H1 (cell line): ENCODE measurements at regions not wholly inside any gene's neighbourhood (a gene's known extent, or its start where the extent isn't known, plus 50 kb on each side); places are given as distances from the start of the nearest gene placed in this dataset.

ENCODE experiments used
- BACH1 ChIP-seq: IDR thresholded peaks from 2 replicates; pipeline ENCODE4 v1.6.1; 2012; ENCODE audit warnings: low read length, improper control_type of control experiment
- CBX5 ChIP-seq: fragments of 300-800, 300-1000 bp; sonication (generic); IDR thresholded peaks from 2 replicates; pipeline ENCODE4 v1.7.1; 2016; ENCODE audit warnings: antibody characterized with exemption, low read length, low read depth
- CHD2 ChIP-seq: IDR thresholded peaks from 2 replicates; pipeline ENCODE4 v1.6.1; 2012; ENCODE audit warnings: low read length, improper control_type of control experiment
- EP300 ChIP-seq, 2 experiments: IDR thresholded peaks; 1 replicate in 1 of 2; 2 replicates in 1 of 2; pipeline ENCODE4 v1.6.1; 2011 to 2012; ENCODE audit warnings: low read depth in 2 of 2, low read length in 2 of 2, mild to moderate bottlenecking in 2 of 2, borderline replicate concordance in 1 of 2, inconsistent platforms in 1 of 2, moderate library complexity in 1 of 2
- EZH2 ChIP-seq: fragments of 200-600 bp; sonication (generic); IDR thresholded peaks from 2 replicates; pipeline ENCODE4 v1.7.1; 2012; ENCODE audit warnings: low read depth, mild to moderate bottlenecking, moderate library complexity, low read length, inconsistent platforms; ENCODE audit not compliant: severe bottlenecking
- GABPA ChIP-seq: IDR thresholded peaks from 2 replicates; pipeline ENCODE4 v1.6.1; 2011; ENCODE audit warnings: mild to moderate bottlenecking, low read length, moderate library complexity, borderline replicate concordance; ENCODE audit not compliant: insufficient read depth
- POLR2A ChIP-seq, 2 experiments: IDR thresholded peaks; 1 replicate in 1 of 2; 2 replicates in 1 of 2; pipeline ENCODE4 v1.6.1; 2011; ENCODE audit warnings: low read depth in 2 of 2, low read length in 2 of 2, mild to moderate bottlenecking in 2 of 2; ENCODE audit errors: control extremely low read depth in 1 of 2
- POLR2AphosphoS5 ChIP-seq: IDR thresholded peaks from 2 replicates; pipeline ENCODE4 v1.6.1; 2011; ENCODE audit warnings: low read depth, low read length
- SIX5 ChIP-seq: IDR thresholded peaks from 2 replicates; pipeline ENCODE4 v1.6.1; 2011; ENCODE audit warnings: mild to moderate bottlenecking, low read depth, low read length
- TAF1 ChIP-seq: IDR thresholded peaks from 2 replicates; pipeline ENCODE4 v1.6.1; 2011; ENCODE audit warnings: mild to moderate bottlenecking, low read depth, low read length
- TEAD4 ChIP-seq: IDR thresholded peaks from 2 replicates; pipeline ENCODE4 v1.6.1; 2012; ENCODE audit warnings: low read depth, low read length, inconsistent platforms, mixed read lengths
- ZNF274 ChIP-seq: IDR thresholded peaks from 2 replicates; pipeline ENCODE4 v1.7.0; 2012; ENCODE audit warnings: low read length, borderline replicate concordance; ENCODE audit errors: extremely low read depth
- TF ChIP-seq, protein P1 (sequence below), 3 experiments: IDR thresholded peaks; 1 replicate in 2 of 3; 2 replicates in 1 of 3; pipeline versions ENCODE4 v1.5.1 to v1.6.1; 2011; ENCODE audit warnings: low read length in 3 of 3, mild to moderate bottlenecking in 3 of 3, inconsistent platforms in 2 of 3, low read depth in 1 of 3, moderate library complexity in 1 of 3; ENCODE audit not compliant: insufficient read depth in 1 of 3; ENCODE audit errors: control extremely low read depth in 1 of 3
- TF ChIP-seq, protein P2 (sequence below): IDR thresholded peaks from 2 replicates; pipeline ENCODE4 v1.6.1; 2011; ENCODE audit warnings: low read length, improper control_type of control experiment

GRCh38 chr6:113651920-113652319, 205.2 kb upstream of the MARCKS start:
- no peak for TF ChIP-seq ZNF274
- TF ChIP-seq, protein P1, sequence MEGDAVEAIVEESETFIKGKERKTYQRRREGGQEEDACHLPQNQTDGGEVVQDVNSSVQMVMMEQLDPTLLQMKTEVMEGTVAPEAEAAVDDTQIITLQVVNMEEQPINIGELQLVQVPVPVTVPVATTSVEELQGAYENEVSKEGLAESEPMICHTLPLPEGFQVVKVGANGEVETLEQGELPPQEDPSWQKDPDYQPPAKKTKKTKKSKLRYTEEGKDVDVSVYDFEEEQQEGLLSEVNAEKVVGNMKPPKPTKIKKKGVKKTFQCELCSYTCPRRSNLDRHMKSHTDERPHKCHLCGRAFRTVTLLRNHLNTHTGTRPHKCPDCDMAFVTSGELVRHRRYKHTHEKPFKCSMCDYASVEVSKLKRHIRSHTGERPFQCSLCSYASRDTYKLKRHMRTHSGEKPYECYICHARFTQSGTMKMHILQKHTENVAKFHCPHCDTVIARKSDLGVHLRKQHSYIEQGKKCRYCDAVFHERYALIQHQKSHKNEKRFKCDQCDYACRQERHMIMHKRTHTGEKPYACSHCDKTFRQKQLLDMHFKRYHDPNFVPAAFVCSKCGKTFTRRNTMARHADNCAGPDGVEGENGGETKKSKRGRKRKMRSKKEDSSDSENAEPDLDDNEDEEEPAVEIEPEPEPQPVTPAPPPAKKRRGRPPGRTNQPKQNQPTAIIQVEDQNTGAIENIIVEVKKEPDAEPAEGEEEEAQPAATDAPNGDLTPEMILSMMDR (IDR thresholded peaks at IDR 0.05; ENCODE audit: control extremely low read depth in 1 of 3, insufficient read depth in 1 of 3, low read depth in 1 of 3, low read length in 3 of 3): no peak
- TF ChIP-seq BACH1: no peak
- no peak for TF ChIP-seq EZH2
- no peak for TF ChIP-seq SIX5
- TF ChIP-seq EP300 (IDR thresholded peaks at IDR 0.05; ENCODE audit: borderline replicate concordance in 1 of 2, low read depth in 2 of 2, low read length in 2 of 2): no peak
- no peak for TF ChIP-seq CHD2
- TF ChIP-seq CBX5: no peak
- no peak for TF ChIP-seq POLR2A (IDR thresholded peaks at IDR 0.05; ENCODE audit: control extremely low read depth in 1 of 2, low read depth in 2 of 2, low read length in 2 of 2)
- no peak for TF ChIP-seq POLR2AphosphoS5
- TF ChIP-seq TEAD4: no peak
- TF ChIP-seq GABPA: no peak
- TF ChIP-seq, protein P2, sequence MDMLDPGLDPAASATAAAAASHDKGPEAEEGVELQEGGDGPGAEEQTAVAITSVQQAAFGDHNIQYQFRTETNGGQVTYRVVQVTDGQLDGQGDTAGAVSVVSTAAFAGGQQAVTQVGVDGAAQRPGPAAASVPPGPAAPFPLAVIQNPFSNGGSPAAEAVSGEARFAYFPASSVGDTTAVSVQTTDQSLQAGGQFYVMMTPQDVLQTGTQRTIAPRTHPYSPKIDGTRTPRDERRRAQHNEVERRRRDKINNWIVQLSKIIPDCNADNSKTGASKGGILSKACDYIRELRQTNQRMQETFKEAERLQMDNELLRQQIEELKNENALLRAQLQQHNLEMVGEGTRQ: no peak
- TF ChIP-seq TAF1: no peak
